ENCODE measurements at regions not wholly inside any gene's neighbourhood (a gene's known extent, or its start where the extent isn't known, plus 50 kb on each side); places are given as distances from the start of the nearest gene placed in this dataset.
A peak's percentile ranks its signal among the peaks of the same experiment; 100 is the strongest.

- Histone ChIP-seq H3K9me3 (ENCODE audit: insufficient read depth, low read depth, low read length) (no peaks in the 10 kb centered on the region), H3K9ac (ENCODE audit: low read depth, low read length) (no peak overlapping the region), H3K27me3 (ENCODE audit: insufficient read depth, low read length) (no peaks in the 10 kb centered on the region)
Observed at GRCh38 chr11:115674176-115674936, 170.1 kb upstream of the CADM1 start.

GRCh38 chr11:115673720-115674119, 169.5 kb upstream of the CADM1 start:
- Histone ChIP-seq H3K36me3 (ENCODE audit: insufficient read depth, low read depth, low read length) (no peaks in the 10 kb centered on the region), H3K4me3 (ENCODE audit: low read length) (no peak overlapping the region), H3K4me1 (ENCODE audit: insufficient read depth, low read length) (peaks cover 11% of the 10 kb centered on the region), H3K27me3 (ENCODE audit: insufficient read depth, low read length) (no peaks in the 10 kb centered on the region), H3K27ac (ENCODE audit: low read length) (no peak overlapping the region), H3K9ac (ENCODE audit: low read depth, low read length) (no peak overlapping the region), H3K9me3 (ENCODE audit: insufficient read depth, low read depth, low read length) (no peaks in the 10 kb centered on the region)

More at GRCh38 chr11:115674176-115674936, 170.1 kb upstream of the CADM1 start:
- H3K4me3 ChIP-seq (ENCODE audit: low read length): no peak overlapping the region
- peaks cover 11% of the 10 kb centered on the region for H3K4me1 ChIP-seq (ENCODE audit: insufficient read depth, low read length)
- H3K27ac ChIP-seq (ENCODE audit: low read length): no peak overlapping the region
- H3K36me3 ChIP-seq (ENCODE audit: insufficient read depth, low read depth, low read length): no peaks in the 10 kb centered on the region

- H3K9ac ChIP-seq (ENCODE audit: low read depth, low read length): no peak overlapping the region
- H3K9me3 ChIP-seq (ENCODE audit: insufficient read depth, low read depth, low read length): no peaks in the 10 kb centered on the region
- no peaks in the 10 kb centered on the region for H3K27me3 ChIP-seq (ENCODE audit: insufficient read depth, low read length)
- no peak overlapping the region for H3K27ac ChIP-seq (ENCODE audit: low read length)
- H3K4me1 ChIP-seq (ENCODE audit: insufficient read depth, low read length): peaks cover 11% of the 10 kb centered on the region
- no peaks in the 10 kb centered on the region for H3K36me3 ChIP-seq (ENCODE audit: insufficient read depth, low read depth, low read length)
- no peak overlapping the region for H3K4me3 ChIP-seq (ENCODE audit: low read length)
Observed at GRCh38 chr11:115672999-115673411, 168.8 kb upstream of the CADM1 start.

- H3K27ac ChIP-seq (ENCODE audit: low read length): no peak overlapping the region
Observed at GRCh38 chr11:115672412-115672811, 168.2 kb upstream of the CADM1 start.

GRCh38 chr11:115670538-115671205, 166.5 kb upstream of the CADM1 start:
- Histone ChIP-seq H3K36me3 (ENCODE audit: insufficient read depth, low read depth, low read length) (no peaks in the 10 kb centered on the region), H3K9ac (ENCODE audit: low read depth, low read length) (no peak overlapping the region), H3K4me1 (ENCODE audit: insufficient read depth, low read length) (no peaks in the 10 kb centered on the region), H3K27ac (ENCODE audit: low read length) (no peak overlapping the region), H3K9me3 (ENCODE audit: insufficient read depth, low read depth, low read length) (no peaks in the 10 kb centered on the region), H3K4me3 (ENCODE audit: low read length) (no peak overlapping the region), H3K27me3 (ENCODE audit: insufficient read depth, low read length) (no peaks in the 10 kb centered on the region)

More at GRCh38 chr11:115672412-115672811, 168.2 kb upstream of the CADM1 start:
- H3K4me1 ChIP-seq (ENCODE audit: insufficient read depth, low read length): peaks cover 11% of the 10 kb centered on the region
- H3K9me3 ChIP-seq (ENCODE audit: insufficient read depth, low read depth, low read length): no peaks in the 10 kb centered on the region
- H3K9ac ChIP-seq (ENCODE audit: low read depth, low read length): no peak overlapping the region
- no peaks in the 10 kb centered on the region for H3K27me3 ChIP-seq (ENCODE audit: insufficient read depth, low read length)
- H3K36me3 ChIP-seq (ENCODE audit: insufficient read depth, low read depth, low read length): no peaks in the 10 kb centered on the region
- no peak overlapping the region for H3K4me3 ChIP-seq (ENCODE audit: low read length)

GRCh38 chr11:115665958-115666357, 161.7 kb upstream of the CADM1 start:
- no peaks in the 10 kb centered on the region for H3K9me3 ChIP-seq (ENCODE audit: insufficient read depth, low read depth, low read length)
- peaks cover 32% of the 10 kb centered on the region for H3K27me3 ChIP-seq (ENCODE audit: insufficient read depth, low read length)
- H3K36me3 ChIP-seq (ENCODE audit: insufficient read depth, low read depth, low read length): no peaks in the 10 kb centered on the region
- no peaks in the 10 kb centered on the region for H3K4me1 ChIP-seq (ENCODE audit: insufficient read depth, low read length)
- H3K9ac ChIP-seq (ENCODE audit: low read depth, low read length): no peak overlapping the region
- H3K27ac ChIP-seq (ENCODE audit: low read length): no peak overlapping the region
- no peak overlapping the region for H3K4me3 ChIP-seq (ENCODE audit: low read length)

GRCh38 chr11:115665175-115665821, 161.1 kb upstream of the CADM1 start:
- Histone ChIP-seq H3K36me3 (ENCODE audit: insufficient read depth, low read depth, low read length) (no peaks in the 10 kb centered on the region), H3K27ac (ENCODE audit: low read length) (no peak overlapping the region), H3K9me3 (ENCODE audit: insufficient read depth, low read depth, low read length) (no peaks in the 10 kb centered on the region), H3K4me3 (ENCODE audit: low read length) (no peak overlapping the region), H3K27me3 (ENCODE audit: insufficient read depth, low read length) (peaks cover 39% of the 10 kb centered on the region), H3K9ac (ENCODE audit: low read depth, low read length) (no peak overlapping the region), H3K4me1 (ENCODE audit: insufficient read depth, low read length) (peaks cover 3% of the 10 kb centered on the region; the same call in 1 of the 2 replicates)

GRCh38 chr11:115664313-115664712, 160.1 kb upstream of the CADM1 start:
- no peak overlapping the region for H3K27ac ChIP-seq (ENCODE audit: low read length)
- H3K9ac ChIP-seq (ENCODE audit: low read depth, low read length): no peak overlapping the region
- H3K36me3 ChIP-seq (ENCODE audit: insufficient read depth, low read depth, low read length): no peaks in the 10 kb centered on the region
- no peaks in the 10 kb centered on the region for H3K9me3 ChIP-seq (ENCODE audit: insufficient read depth, low read depth, low read length)
- peaks cover 3% of the 10 kb centered on the region; the same call in 1 of the 2 replicates for H3K4me1 ChIP-seq (ENCODE audit: insufficient read depth, low read length)
- no peak overlapping the region for H3K4me3 ChIP-seq (ENCODE audit: low read length)
- H3K27me3 ChIP-seq (ENCODE audit: insufficient read depth, low read length): peaks cover 49% of the 10 kb centered on the region

GRCh38 chr11:115663790-115664189, 159.6 kb upstream of the CADM1 start:
- Histone ChIP-seq H3K36me3 (ENCODE audit: insufficient read depth, low read depth, low read length) (no peaks in the 10 kb centered on the region), H3K4me3 (ENCODE audit: low read length) (no peak overlapping the region), H3K9me3 (ENCODE audit: insufficient read depth, low read depth, low read length) (no peaks in the 10 kb centered on the region), H3K4me1 (ENCODE audit: insufficient read depth, low read length) (peaks cover 7% of the 10 kb centered on the region; the same call in 1 of the 2 replicates), H3K27me3 (ENCODE audit: insufficient read depth, low read length) (peaks cover 54% of the 10 kb centered on the region), H3K9ac (ENCODE audit: low read depth, low read length) (no peak overlapping the region), H3K27ac (ENCODE audit: low read length) (no peak overlapping the region)

GRCh38 chr11:115660030-115660805, 156.0 kb upstream of the CADM1 start:
- Histone ChIP-seq H3K27ac (ENCODE audit: low read length) (no peak overlapping the region), H3K4me3 (ENCODE audit: low read length) (peak overlapping the region; percentile 79), H3K36me3 (ENCODE audit: insufficient read depth, low read depth, low read length) (no peaks in the 10 kb centered on the region), H3K9me3 (ENCODE audit: insufficient read depth, low read depth, low read length) (no peaks in the 10 kb centered on the region), H3K9ac (ENCODE audit: low read depth, low read length) (no peak overlapping the region), H3K4me1 (ENCODE audit: insufficient read depth, low read length) (peaks cover 16% of the 10 kb centered on the region; the same call in 1 of the 2 replicates), H3K27me3 (ENCODE audit: insufficient read depth, low read length) (peaks cover 88% of the 10 kb centered on the region)

Measured in iPS-20b (cell line).